K562 (cell line): ENCODE measurements at regions not wholly inside any gene's neighbourhood (a gene's known extent, or its start where the extent isn't known, plus 50 kb on each side); places are given as distances from the start of the nearest gene placed in this dataset.

ENCODE experiments used
- DLX4 ChIP-seq: fragments of 250-450 bp; sonication (Bioruptor Pico); IDR thresholded peaks from 2 replicates; pipeline ENCODE4 v1.6.1; 2021; ENCODE audit warnings: mild to moderate bottlenecking
- FOXA1 ChIP-seq: fragments of 450-650 bp; IDR thresholded peaks from 2 replicates; pipeline ENCODE4 v1.6.1; 2016; ENCODE audit warnings: mild to moderate bottlenecking, borderline replicate concordance
- FOXP4 ChIP-seq: sonication (generic); formaldehyde crosslinking; IDR thresholded peaks from 2 replicates; pipeline ENCODE4 v1.8.0; 2022; ENCODE audit warnings: mild to moderate bottlenecking, missing genetic modification reagents, borderline replicate concordance
- HNRNPUL1 ChIP-seq: fragments of 200-400 bp; formaldehyde crosslinking; IDR thresholded peaks from 2 replicates; pipeline ENCODE4 v1.6.1; 2017; ENCODE audit warnings: low read length
- POLR2A ChIP-seq: fragments of 450-650 bp; conservative IDR thresholded peaks from 2 replicates; pipeline ENCODE4 v1.6.1; 2016
- RBM25 ChIP-seq: fragments of 200-400 bp; formaldehyde crosslinking; IDR thresholded peaks from 2 replicates; pipeline ENCODE4 v1.6.1; 2018; ENCODE audit warnings: low read length, low read depth, moderate library complexity; ENCODE audit not compliant: severe bottlenecking
- RFX7 ChIP-seq: fragments of 250-450 bp; sonication (Bioruptor Pico); IDR thresholded peaks from 2 replicates; pipeline ENCODE4 v1.5.1; 2021; ENCODE audit warnings: mild to moderate bottlenecking
- SUPT5H ChIP-seq: fragments of 450-650 bp; IDR thresholded peaks from 2 replicates; pipeline ENCODE4 v1.6.1; 2016
- ZNF121 ChIP-seq: sonication (generic); formaldehyde crosslinking; conservative IDR thresholded peaks from 2 replicates; pipeline ENCODE4 v1.8.0; 2022; ENCODE audit warnings: missing genetic modification reagents
- ZNF444 ChIP-seq: fragments of 250-450 bp; sonication (Bioruptor Pico); IDR thresholded peaks from 2 replicates; pipeline ENCODE4 v1.4.0; 2020; ENCODE audit warnings: mild to moderate bottlenecking, moderate library complexity

GRCh38 chr16:85549766-85550421, 63.2 kb upstream of the GSE1 start (continued):
- TF ChIP-seq FOXP4 (CRISPR knock-in tag) = 0 out of 2 replicates have a peak, but pooled peaks have one; percentile 65
- no peak for TF ChIP-seq ZNF444
- TF ChIP-seq RBM25 = peak; percentile 99
- TF ChIP-seq HNRNPUL1 = peak; percentile 23; the same call in 1 of the 2 replicates
- TF ChIP-seq ZNF121 (CRISPR knock-in tag) = no peak
- TF ChIP-seq DLX4 (CRISPR knock-in tag) = no peak
- peak; percentile 16 for TF ChIP-seq POLR2A
- TF ChIP-seq RFX7 (CRISPR knock-in tag) = no peak
- no peak for TF ChIP-seq FOXA1
- TF ChIP-seq SUPT5H = peak; percentile 3; the same call in 1 of the 2 replicates
